ENCODE measurements at regions not wholly inside any gene's neighbourhood (a gene's known extent, or its start where the extent isn't known, plus 50 kb on each side); places are given as distances from the start of the nearest gene placed in this dataset.

DNA sequence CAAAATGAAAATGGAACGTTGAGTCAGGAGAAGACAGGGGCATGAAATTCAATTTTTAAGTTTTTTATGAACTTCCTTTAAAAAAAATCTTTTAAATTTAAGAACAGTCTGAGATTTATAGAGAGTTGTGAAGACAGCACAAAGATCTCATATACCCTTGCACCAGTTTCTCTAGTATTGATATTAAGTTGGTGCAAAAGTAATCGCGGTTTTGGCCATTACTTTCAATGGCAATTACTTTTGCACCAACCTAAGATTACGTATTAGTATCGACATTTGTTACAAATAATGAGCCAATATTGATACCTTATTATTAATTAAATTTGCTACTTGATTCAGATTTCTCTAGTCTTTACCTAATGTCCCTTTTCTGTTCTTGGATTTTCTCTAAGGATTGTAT, 684.4 kb upstream of the CDH8 start:
- Histone ChIP-seq H3K4me3 (ENCODE audit: low read depth, low read length) (no peak overlapping the region), H3K36me3 (no peaks in the 10 kb centered on the region), H3K27me3 (ENCODE audit: insufficient read depth, low read depth, severe bottlenecking) (peaks cover 13% of the 10 kb centered on the region), H3K9me3 (ENCODE audit: severe bottlenecking) (no peaks in the 10 kb centered on the region), H3K27ac (no peak overlapping the region)
- no peak for TF ChIP-seq CTCF (IDR thresholded peaks at IDR 0.05; ENCODE audit: low read depth, low read length)
- no peak for DNase-seq

GRCh38 chr16:62717026-62717425, 680.8 kb upstream of the CDH8 start:
- Histone ChIP-seq H3K27ac (no peak overlapping the region), H3K9me3 (ENCODE audit: severe bottlenecking) (no peaks in the 10 kb centered on the region), H3K27me3 (ENCODE audit: insufficient read depth, low read depth, severe bottlenecking) (peaks cover 6% of the 10 kb centered on the region), H3K36me3 (no peaks in the 10 kb centered on the region), H3K4me3 (ENCODE audit: low read depth, low read length) (no peak overlapping the region)
- no peak for DNase-seq
- no peak for TF ChIP-seq CTCF (IDR thresholded peaks at IDR 0.05; ENCODE audit: low read depth, low read length)

DNA sequence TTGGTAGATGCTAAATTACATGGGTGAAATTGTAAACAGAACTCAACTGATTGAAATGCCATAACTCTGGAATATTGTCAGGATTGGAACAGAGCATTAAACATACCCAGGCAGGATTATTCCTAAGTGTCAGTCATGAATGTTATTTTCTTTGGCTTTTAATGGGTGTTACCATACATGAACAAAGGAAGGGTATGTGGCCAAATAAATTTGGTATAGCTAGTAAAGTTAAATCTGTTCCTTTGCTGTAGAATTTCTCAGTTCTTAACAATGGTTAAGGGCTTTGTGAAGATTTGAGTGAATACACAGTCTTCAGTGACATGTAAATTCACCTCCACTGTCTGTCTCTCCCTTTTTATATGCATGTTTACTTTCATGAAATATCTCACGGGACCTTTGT, 679.5 kb upstream of the CDH8 start:
- no peaks in the 10 kb centered on the region for H3K36me3 ChIP-seq
- TF ChIP-seq CTCF (IDR thresholded peaks at IDR 0.05; ENCODE audit: low read depth, low read length) = no peak
- no peak for DNase-seq

DNA sequence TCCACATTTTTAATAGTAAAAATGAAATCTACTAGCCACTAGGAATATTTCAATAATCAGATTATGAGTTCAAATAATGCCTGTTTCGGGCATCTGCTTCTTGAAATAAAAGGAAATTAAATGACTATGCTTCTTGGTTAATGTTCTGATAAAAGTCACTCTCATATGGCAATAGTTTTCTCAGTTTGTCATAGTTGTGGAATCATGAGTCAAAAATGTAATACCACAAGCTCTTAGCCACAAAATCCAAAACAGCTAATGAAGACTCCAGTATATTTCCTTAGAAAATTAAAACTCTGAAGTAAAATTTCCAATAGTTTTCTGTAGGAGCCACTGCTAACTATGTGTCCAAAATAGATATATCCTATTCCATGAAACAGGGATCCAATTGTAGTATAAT, 676.3 kb upstream of the CDH8 start:
- Histone ChIP-seq H3K27me3 (ENCODE audit: insufficient read depth, low read depth, severe bottlenecking) (peaks cover 4% of the 10 kb centered on the region), H3K4me3 (ENCODE audit: low read depth, low read length) (no peak overlapping the region), H3K27ac (no peak overlapping the region), H3K36me3 (no peaks in the 10 kb centered on the region), H3K9me3 (ENCODE audit: severe bottlenecking) (no peaks in the 10 kb centered on the region)
- no peak for TF ChIP-seq CTCF (IDR thresholded peaks at IDR 0.05; ENCODE audit: low read depth, low read length)
- no peak for DNase-seq

More for the DNA sequence above, 679.5 kb upstream of the CDH8 start:
- no peak overlapping the region for H3K4me3 ChIP-seq (ENCODE audit: low read depth, low read length)
- no peaks in the 10 kb centered on the region for H3K9me3 ChIP-seq (ENCODE audit: severe bottlenecking)
- H3K27ac ChIP-seq = no peak overlapping the region
- H3K27me3 ChIP-seq (ENCODE audit: insufficient read depth, low read depth, severe bottlenecking) = peaks cover 10% of the 10 kb centered on the region

DNA sequence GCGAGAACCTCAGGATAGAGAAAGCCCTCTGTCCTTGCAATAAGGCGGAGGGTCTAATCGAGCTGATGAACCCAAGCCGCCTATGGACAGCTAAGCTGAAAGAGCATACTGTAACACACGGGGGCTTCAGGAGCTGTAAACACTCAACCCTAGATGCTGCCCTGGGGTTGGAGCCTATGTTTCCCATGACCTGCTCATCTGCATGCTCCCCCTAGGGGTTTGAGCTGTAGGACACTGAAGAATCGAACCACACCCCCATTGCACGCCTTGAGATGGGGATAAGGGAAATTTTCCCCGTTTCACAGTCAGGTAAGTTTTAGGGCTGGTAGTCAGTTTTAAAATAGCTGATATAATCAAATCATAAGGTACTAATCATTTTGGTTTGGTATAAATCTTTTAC, 675.6 kb upstream of the CDH8 start:
- TF ChIP-seq CTCF (IDR thresholded peaks at IDR 0.05; ENCODE audit: low read depth, low read length) = no peak
- no peak for DNase-seq
- Histone ChIP-seq H3K36me3 (no peaks in the 10 kb centered on the region), H3K27ac (no peak overlapping the region), H3K4me3 (ENCODE audit: low read depth, low read length) (no peak overlapping the region), H3K9me3 (ENCODE audit: severe bottlenecking) (no peaks in the 10 kb centered on the region), H3K27me3 (ENCODE audit: insufficient read depth, low read depth, severe bottlenecking) (peaks cover 7% of the 10 kb centered on the region)

- Histone ChIP-seq H3K9me3 (ENCODE audit: severe bottlenecking) (no peaks in the 10 kb centered on the region), H3K36me3 (no peaks in the 10 kb centered on the region), H3K27ac (no peak overlapping the region), H3K4me3 (ENCODE audit: low read depth, low read length) (no peak overlapping the region), H3K27me3 (ENCODE audit: insufficient read depth, low read depth, severe bottlenecking) (peaks cover 7% of the 10 kb centered on the region)
- no peak for DNase-seq
- no peak for TF ChIP-seq CTCF (IDR thresholded peaks at IDR 0.05; ENCODE audit: low read depth, low read length)
These were observed 673.6 kb upstream of the CDH8 start for GRCh38 chr16:62709794-62710193.
